ENCODE measurements at regions not wholly inside any gene's neighbourhood (a gene's known extent, or its start where the extent isn't known, plus 50 kb on each side); places are given as distances from the start of the nearest gene placed in this dataset.

DNA sequence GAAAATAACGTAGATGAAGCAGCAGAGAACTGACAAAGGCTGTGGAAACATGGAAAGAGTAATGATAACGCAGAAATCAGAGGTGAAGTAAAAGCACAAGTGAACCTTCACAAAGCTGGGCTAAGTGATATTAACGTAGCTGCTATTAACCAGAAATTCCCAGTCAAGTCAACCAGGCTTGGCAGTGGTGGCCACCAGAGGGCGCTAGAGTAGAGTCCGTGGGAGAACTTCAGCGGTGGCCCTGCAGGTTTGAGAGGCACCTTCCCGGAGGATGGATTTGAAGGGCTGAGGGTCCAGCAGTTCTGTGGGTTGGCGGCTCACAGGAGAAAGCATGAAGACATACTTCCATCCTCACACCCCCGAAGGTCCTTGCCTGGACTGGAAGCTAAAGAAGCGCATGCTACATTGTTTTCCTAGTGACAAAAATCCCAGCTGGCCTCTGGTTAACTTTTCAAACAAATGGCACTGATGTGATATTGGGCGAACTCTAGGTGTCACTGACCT lies 81.7 kb upstream of the ZNF648 start:
- Mint-ChIP-seq H3K4me1 (peaks cover 6 to 37% (median 11%) of the 10 kb centered on the region in 7 donors), H3K27ac (peak overlapping the region in 3 of 9 donors; percentile 5 to 8 (median 5)), H3K27me3 (peaks cover 0 to 12% (median 5%) of the 10 kb centered on the region in 5 donors), H3K9me3 (no peaks in the 10 kb centered on the region), H3K36me3 (no peaks in the 10 kb centered on the region), H3K4me3 (no peak overlapping the region)
- ATAC-seq = peak; percentile 75
- intact Hi-C loops (cut with micrococcal nuclease) = loop anchor here (1.0 to 10.0 kb wide), 9 partner anchors 54 to 639 kb away; partner anchors contain the start of gene RGS16 (in 1 of the 2)
- no peak overlapping the region for H3K4me3 ChIP-seq (ENCODE audit: low read length)
- no peak overlapping the region for H3K27ac ChIP-seq (ENCODE audit: low read depth, low read length)
- no peaks in the 10 kb centered on the region for H3K36me3 ChIP-seq (ENCODE audit: control insufficient read depth in 2 of 3, insufficient read depth in 3 of 3, low read length in 3 of 3)
- ChIA-PET POLR2A (interaction anchor here (0.9 to 3.0 kb wide), 4 partner anchors 10 to 253 kb away, joined by 3 to 16 read pairs (median 3); no protein-coding TSS in a partner anchor), CTCF (interaction anchor here (0.6 to 9.0 kb wide), 21 partner anchors 11 to 1627 kb away, joined by 3 to 202 read pairs (median 5); partner anchors contain the start of genes GLUL and TEDDM1)
- no peaks in the 10 kb centered on the region for H3K27me3 ChIP-seq (ENCODE audit: control insufficient read depth in 2 of 2, insufficient read depth in 2 of 2, low read length in 2 of 2)
- H3K4me1 ChIP-seq (ENCODE audit: control insufficient read depth in 2 of 2, insufficient read depth in 2 of 2, low read length in 2 of 2) = no peaks in the 10 kb centered on the region
- peak; percentile 62 to 90 (median 80) for DNase-seq
- no peaks in the 10 kb centered on the region for H3K9me3 ChIP-seq (ENCODE audit: control insufficient read depth in 2 of 3, low read length in 3 of 3)

DNA sequence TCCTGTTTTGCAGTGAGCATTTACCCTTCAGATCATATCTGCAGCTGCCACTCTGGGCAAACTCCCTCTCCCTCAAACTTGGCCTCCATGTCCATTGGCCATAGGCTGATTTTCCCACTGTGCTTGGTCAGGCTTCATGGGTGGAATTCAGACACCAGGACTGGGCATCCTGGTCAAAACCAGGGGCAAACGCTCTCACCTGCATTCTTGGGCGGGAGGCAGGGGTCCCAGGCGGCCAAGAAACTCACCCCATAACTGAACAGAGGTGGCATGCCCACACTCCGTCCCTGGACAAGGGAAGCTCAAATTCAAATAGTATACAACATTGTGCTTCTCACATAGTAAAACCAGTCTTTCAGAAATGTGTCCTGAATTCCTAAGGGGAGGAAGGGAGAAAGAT lies 81.1 kb upstream of the ZNF648 start:
- peaks cover 0 to 15% (median 5%) of the 10 kb centered on the region in 5 donors for H3K27me3 Mint-ChIP-seq
- no peak overlapping the region for H3K27ac Mint-ChIP-seq
- H3K36me3 Mint-ChIP-seq = no peaks in the 10 kb centered on the region
- Histone ChIP-seq H3K36me3 (ENCODE audit: control insufficient read depth in 2 of 3, insufficient read depth in 3 of 3, low read length in 3 of 3) (no peaks in the 10 kb centered on the region), H3K27me3 (ENCODE audit: control insufficient read depth in 2 of 2, insufficient read depth in 2 of 2, low read length in 2 of 2) (no peaks in the 10 kb centered on the region), H3K4me3 (ENCODE audit: low read length) (no peak overlapping the region), H3K4me1 (ENCODE audit: control insufficient read depth in 2 of 2, insufficient read depth in 2 of 2, low read length in 2 of 2) (no peaks in the 10 kb centered on the region), H3K9me3 (ENCODE audit: control insufficient read depth in 2 of 3, low read length in 3 of 3) (no peaks in the 10 kb centered on the region), H3K27ac (ENCODE audit: low read depth, low read length) (no peak overlapping the region)
- H3K9me3 Mint-ChIP-seq = no peaks in the 10 kb centered on the region
- ATAC-seq = no peak
- ChIA-PET POLR2A (interaction anchor here (0.6 to 3.0 kb wide), 5 partner anchors 11 to 253 kb away, joined by 3 to 16 read pairs (median 3); no protein-coding TSS in a partner anchor), CTCF (interaction anchor here (0.7 to 9.0 kb wide), 19 partner anchors 10 to 1626 kb away, joined by 3 to 202 read pairs (median 5); partner anchors contain the start of genes GLUL and TEDDM1)
- intact Hi-C loops (cut with micrococcal nuclease) = loop anchor here (1.0 to 10.0 kb wide), 9 partner anchors 55 to 640 kb away; partner anchors contain the start of gene RGS16 (in 1 of the 2)
- H3K4me1 Mint-ChIP-seq = peaks cover 6 to 34% (median 11%) of the 10 kb centered on the region in 7 donors
- H3K4me3 Mint-ChIP-seq = no peak overlapping the region
- no peak for DNase-seq

DNA sequence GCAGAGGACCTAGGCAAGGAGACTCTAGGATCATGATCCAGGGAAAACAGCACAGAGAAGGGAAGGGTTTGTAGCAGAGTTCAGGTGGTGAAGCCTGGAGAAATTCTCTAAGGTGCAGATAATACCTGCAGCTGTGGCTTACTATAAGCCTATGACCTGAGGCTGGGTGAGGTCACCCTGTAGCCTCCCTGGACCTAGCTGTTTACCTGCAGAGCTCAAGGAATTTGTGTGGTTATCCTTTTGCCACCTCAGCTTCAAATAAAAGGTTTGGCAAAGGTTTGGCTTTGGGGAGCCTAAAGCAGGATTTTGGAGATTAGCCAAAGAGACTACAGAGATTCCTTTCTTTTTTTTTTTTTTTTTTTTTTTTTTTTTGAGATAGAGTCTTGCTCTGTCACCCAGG lies 79.5 kb upstream of the ZNF648 start:
- intact Hi-C loops (cut with micrococcal nuclease) = loop anchor here (5.0 to 10.0 kb wide), 5 partner anchors 56 to 641 kb away; partner anchors contain the start of gene RGS16 (in 1 of the 2)
- Mint-ChIP-seq H3K27me3 (peaks cover 0 to 15% (median 5%) of the 10 kb centered on the region in 5 donors), H3K27ac (no peak overlapping the region), H3K4me1 (peaks cover 6 to 30% (median 16%) of the 10 kb centered on the region in 7 donors), H3K36me3 (no peaks in the 10 kb centered on the region), H3K4me3 (no peak overlapping the region), H3K9me3 (no peaks in the 10 kb centered on the region)
- Histone ChIP-seq H3K4me1 (ENCODE audit: control insufficient read depth in 2 of 2, insufficient read depth in 2 of 2, low read length in 2 of 2) (no peaks in the 10 kb centered on the region), H3K9me3 (ENCODE audit: control insufficient read depth in 2 of 3, low read length in 3 of 3) (no peaks in the 10 kb centered on the region), H3K27me3 (ENCODE audit: control insufficient read depth in 2 of 2, insufficient read depth in 2 of 2, low read length in 2 of 2) (no peaks in the 10 kb centered on the region), H3K27ac (ENCODE audit: low read depth, low read length) (no peak overlapping the region), H3K4me3 (ENCODE audit: low read length) (no peak overlapping the region), H3K36me3 (ENCODE audit: control insufficient read depth in 2 of 3, insufficient read depth in 3 of 3, low read length in 3 of 3) (no peaks in the 10 kb centered on the region)
- ChIA-PET CTCF (interaction anchor here (0.5 to 9.0 kb wide), 6 partner anchors 55 to 426 kb away, joined by 3 to 202 read pairs (median 4); partner anchors contain the start of genes GLUL and TEDDM1), POLR2A (interaction anchor here (0.7 kb wide), 1 partner anchor 34 kb away, joined by 3 read pairs; no protein-coding TSS in a partner anchor)
- no peak for ATAC-seq
- DNase-seq = no peak

DNA sequence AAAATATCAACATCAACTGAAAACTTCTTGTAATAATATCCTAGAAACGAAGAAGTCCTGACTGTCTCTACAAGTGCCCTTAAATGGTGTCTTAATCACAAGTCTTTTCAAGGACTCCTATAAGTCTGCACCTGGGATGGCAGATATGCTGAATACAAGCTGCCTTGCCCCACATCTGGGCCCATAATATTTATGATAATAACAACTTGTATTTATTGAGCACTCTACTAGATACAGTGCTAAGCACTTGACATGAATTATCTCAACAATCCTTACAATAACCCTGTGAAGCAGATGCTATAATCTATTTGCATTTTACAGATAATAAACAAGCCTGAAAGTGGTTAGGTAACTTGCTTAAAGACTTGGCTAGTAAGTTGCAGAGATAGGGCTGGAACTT lies 78.0 kb upstream of the ZNF648 start:
- H3K4me1 ChIP-seq (ENCODE audit: control insufficient read depth in 2 of 2, insufficient read depth in 2 of 2, low read length in 2 of 2) = no peaks in the 10 kb centered on the region
- intact Hi-C loops (cut with micrococcal nuclease) = no loop called here
- H3K27ac ChIP-seq (ENCODE audit: low read depth, low read length) = no peak overlapping the region
- Mint-ChIP-seq H3K4me3 (no peak overlapping the region), H3K27me3 (peaks cover 0 to 15% (median 5%) of the 10 kb centered on the region in 5 donors), H3K27ac (no peak overlapping the region), H3K4me1 (peaks cover 6 to 27% (median 13%) of the 10 kb centered on the region in 7 donors), H3K36me3 (no peaks in the 10 kb centered on the region), H3K9me3 (peaks cover 0 to 14% (median 5%) of the 10 kb centered on the region in 11 donors)
- H3K36me3 ChIP-seq (ENCODE audit: control insufficient read depth in 2 of 3, insufficient read depth in 3 of 3, low read length in 3 of 3) = no peaks in the 10 kb centered on the region
- CTCF ChIA-PET = interaction anchor here (1.0 to 9.0 kb wide), 3 partner anchors 59 to 258 kb away, joined by 3 to 202 read pairs (median 4); partner anchors contain the start of genes GLUL and TEDDM1
- no peak overlapping the region for H3K4me3 ChIP-seq (ENCODE audit: low read length)
- no peak for DNase-seq
- no peak for ATAC-seq
- H3K9me3 ChIP-seq (ENCODE audit: control insufficient read depth in 2 of 3, low read length in 3 of 3) = no peaks in the 10 kb centered on the region
- H3K27me3 ChIP-seq (ENCODE audit: control insufficient read depth in 2 of 2, insufficient read depth in 2 of 2, low read length in 2 of 2) = no peaks in the 10 kb centered on the region
- POLR2A ChIA-PET = no interaction called here

DNA sequence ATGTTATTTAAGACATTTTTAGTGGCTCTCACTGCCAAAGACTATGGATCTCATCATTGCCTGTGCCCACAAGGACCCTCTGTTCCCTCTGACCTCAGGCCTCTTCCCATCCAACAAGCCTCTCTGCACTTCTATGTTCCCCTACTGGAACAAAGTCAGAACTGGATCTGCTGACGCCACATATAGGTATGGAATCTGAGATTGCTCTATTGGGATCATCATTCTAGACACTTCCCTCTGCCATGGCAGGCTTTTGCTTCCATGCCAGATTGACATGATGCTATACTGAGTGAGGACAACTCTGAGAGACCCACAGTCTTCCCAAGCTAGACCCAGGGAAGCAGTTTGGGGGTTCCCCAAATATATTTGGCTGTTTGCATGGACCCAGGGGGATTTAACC lies 76.0 kb upstream of the ZNF648 start:
- Mint-ChIP-seq H3K36me3 (peaks cover 0 to 7% (median 0%) of the 10 kb centered on the region in 5 donors), H3K27ac (no peak overlapping the region), H3K4me1 (peaks cover 0 to 18% (median 2%) of the 10 kb centered on the region in 7 donors), H3K9me3 (peaks cover 0 to 30% (median 15%) of the 10 kb centered on the region in 11 donors), H3K4me3 (no peak overlapping the region), H3K27me3 (peaks cover 0 to 15% (median 0%) of the 10 kb centered on the region in 5 donors)
- no peaks in the 10 kb centered on the region for H3K4me1 ChIP-seq (ENCODE audit: control insufficient read depth in 2 of 2, insufficient read depth in 2 of 2, low read length in 2 of 2)
- H3K27ac ChIP-seq (ENCODE audit: low read depth, low read length) = no peak overlapping the region
- intact Hi-C loops (cut with micrococcal nuclease) = no loop called here
- CTCF ChIA-PET = no interaction called here
- POLR2A ChIA-PET = no interaction called here
- H3K9me3 ChIP-seq (ENCODE audit: control insufficient read depth in 2 of 3, low read length in 3 of 3) = peaks cover 0 to 10% (median 7%) of the 10 kb centered on the region in 3 experiments
- no peaks in the 10 kb centered on the region for H3K27me3 ChIP-seq (ENCODE audit: control insufficient read depth in 2 of 2, insufficient read depth in 2 of 2, low read length in 2 of 2)
- H3K4me3 ChIP-seq (ENCODE audit: low read length) = no peak overlapping the region
- H3K36me3 ChIP-seq (ENCODE audit: control insufficient read depth in 2 of 3, insufficient read depth in 3 of 3, low read length in 3 of 3) = no peaks in the 10 kb centered on the region
- no peak for DNase-seq
- ATAC-seq = no peak

DNA sequence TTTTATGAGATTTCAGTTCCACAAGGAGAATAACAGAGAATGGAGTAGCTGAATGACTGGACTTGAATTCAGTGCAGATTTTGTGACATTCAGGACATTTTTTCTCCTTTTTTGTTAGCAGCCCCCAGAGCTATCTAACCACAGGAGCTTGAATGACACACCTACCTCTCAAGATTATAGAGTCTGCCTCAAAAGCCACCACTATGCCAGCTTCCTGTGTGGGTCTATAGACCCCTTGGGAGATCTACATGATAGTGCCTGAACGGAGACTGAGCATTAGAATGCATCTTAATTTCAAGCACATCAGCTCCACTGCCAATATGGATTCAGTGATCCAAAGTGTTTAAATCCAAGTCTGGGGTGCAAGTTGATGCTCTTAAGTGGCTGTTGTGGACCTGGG lies 74.4 kb upstream of the ZNF648 start:
- Histone ChIP-seq H3K9me3 (ENCODE audit: control insufficient read depth in 2 of 3, low read length in 3 of 3) (peaks cover 0 to 10% (median 7%) of the 10 kb centered on the region in 3 experiments), H3K27ac (ENCODE audit: low read depth, low read length) (no peak overlapping the region), H3K4me1 (ENCODE audit: control insufficient read depth in 2 of 2, insufficient read depth in 2 of 2, low read length in 2 of 2) (no peaks in the 10 kb centered on the region), H3K4me3 (ENCODE audit: low read length) (no peak overlapping the region), H3K27me3 (ENCODE audit: control insufficient read depth in 2 of 2, insufficient read depth in 2 of 2, low read length in 2 of 2) (no peaks in the 10 kb centered on the region), H3K36me3 (ENCODE audit: control insufficient read depth in 2 of 3, insufficient read depth in 3 of 3, low read length in 3 of 3) (no peaks in the 10 kb centered on the region)
- H3K27me3 Mint-ChIP-seq = peaks cover 0 to 15% (median 0%) of the 10 kb centered on the region in 5 donors
- H3K9me3 Mint-ChIP-seq = peaks cover 0 to 30% (median 15%) of the 10 kb centered on the region in 11 donors
- ATAC-seq (no peak), DNase-seq (no peak)
- POLR2A ChIA-PET = no interaction called here
- CTCF ChIA-PET = interaction anchor here (1.0 to 1.2 kb wide), 2 partner anchors 51 to 261 kb away, joined by 3 read pairs; no protein-coding TSS in a partner anchor
- no peak overlapping the region for H3K4me3 Mint-ChIP-seq
- H3K27ac Mint-ChIP-seq = no peak overlapping the region
- H3K36me3 Mint-ChIP-seq = peaks cover 0 to 7% (median 0%) of the 10 kb centered on the region in 5 donors
- intact Hi-C loops (cut with micrococcal nuclease) = no loop called here
- H3K4me1 Mint-ChIP-seq = peaks cover 0 to 18% (median 2%) of the 10 kb centered on the region in 7 donors

Data from naive thymus-derived CD4-positive, alpha-beta T cell (primary cell).